GM20431 (cell line): ENCODE measurements at regions not wholly inside any gene's neighbourhood (a gene's known extent, or its start where the extent isn't known, plus 50 kb on each side); places are given as distances from the start of the nearest gene placed in this dataset.

Experiments used
- in situ Hi-C: fragments of 300-500 bp; cut with MseI, MboI; formaldehyde crosslinking; loops from one replicate; pipeline ENCODE4 v1.15.0; 2020; ENCODE audit warnings: low sequenced_read_pairs; ENCODE audit not compliant: unreplicated experiment

- in situ Hi-C loops, result no loop called here
These were observed 116.5 kb upstream of the ADAMTS18 start for GRCh38 chr16:77551357-77551756.

GRCh38 chr16:77553130-77553529 is 118.3 kb upstream of the ADAMTS18 start:
- in situ Hi-C loops, result no loop called here

DNA sequence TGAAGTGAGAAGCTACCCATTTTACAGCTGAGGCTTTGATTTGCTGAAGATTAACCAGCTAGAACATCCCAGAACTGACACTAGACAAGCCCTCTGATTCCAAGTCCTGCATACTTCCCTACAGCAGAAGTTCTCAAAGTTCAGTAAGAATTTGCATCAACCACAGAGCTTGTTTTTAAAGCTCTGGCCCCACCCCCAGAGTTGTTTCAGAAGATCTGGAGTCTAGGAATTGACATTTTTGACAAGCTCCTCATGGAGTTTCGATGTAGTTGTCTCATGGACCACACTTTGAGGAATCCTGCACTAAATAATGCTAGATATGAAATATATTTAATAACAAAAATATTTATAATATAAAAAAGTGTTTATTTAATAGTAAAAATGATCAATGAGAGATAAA is 120.3 kb upstream of the ADAMTS18 start:
- in situ Hi-C loops, result no loop called here

- in situ Hi-C loops, result no loop called here
These were observed 121.0 kb upstream of the ADAMTS18 start for GRCh38 chr16:77555791-77556190.

GRCh38 chr16:77556201-77556873 is 121.5 kb upstream of the ADAMTS18 start:
- in situ Hi-C loops, result no loop called here

- in situ Hi-C loops, result no loop called here
These were observed 122.6 kb upstream of the ADAMTS18 start for GRCh38 chr16:77557385-77557784.

GRCh38 chr16:77558786-77559185 is 124.0 kb upstream of the ADAMTS18 start:
- in situ Hi-C loops, result no loop called here

DNA sequence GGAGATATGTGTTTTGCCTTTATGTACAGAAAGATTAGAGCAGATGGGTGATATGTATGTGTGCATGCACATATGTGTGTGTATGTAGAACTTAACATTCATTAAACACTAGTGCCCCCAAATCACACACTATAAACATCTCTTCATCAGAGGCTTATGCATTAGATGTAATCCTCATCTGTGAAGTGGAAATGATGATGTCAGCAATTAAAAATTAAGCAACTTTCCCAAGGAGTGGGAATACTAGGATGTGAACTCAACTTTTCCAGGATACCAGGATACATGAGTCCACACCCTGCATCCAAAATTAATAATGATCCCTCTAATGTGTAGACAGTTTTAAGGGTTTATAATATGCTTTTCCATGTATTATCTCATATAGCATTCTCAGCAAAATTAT is 127.7 kb upstream of the ADAMTS18 start:
- in situ Hi-C loops, result no loop called here

GRCh38 chr16:77564791-77565390 is 130.1 kb upstream of the ADAMTS18 start:
- in situ Hi-C loops, result no loop called here

DNA sequence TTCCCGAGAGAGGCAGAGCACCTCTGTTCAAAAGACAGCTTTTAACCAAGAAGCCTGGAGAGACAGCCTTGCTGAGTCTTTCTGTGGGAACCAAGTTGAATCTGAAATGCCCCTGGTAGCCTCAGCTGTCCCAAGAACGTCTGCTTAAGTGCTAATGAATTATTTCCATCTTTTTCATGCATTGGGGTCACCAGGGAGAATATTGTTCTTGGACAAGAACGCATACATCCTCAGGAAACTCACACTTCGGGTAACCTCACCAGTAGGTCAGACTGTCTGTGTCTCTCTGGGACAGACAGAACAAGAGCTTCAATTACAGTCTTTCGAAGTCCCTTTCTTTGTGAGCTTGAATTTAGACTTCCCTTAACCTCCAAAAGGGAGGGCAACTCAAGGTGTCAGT is 134.6 kb upstream of the ADAMTS18 start:
- in situ Hi-C loops, result no loop called here

DNA sequence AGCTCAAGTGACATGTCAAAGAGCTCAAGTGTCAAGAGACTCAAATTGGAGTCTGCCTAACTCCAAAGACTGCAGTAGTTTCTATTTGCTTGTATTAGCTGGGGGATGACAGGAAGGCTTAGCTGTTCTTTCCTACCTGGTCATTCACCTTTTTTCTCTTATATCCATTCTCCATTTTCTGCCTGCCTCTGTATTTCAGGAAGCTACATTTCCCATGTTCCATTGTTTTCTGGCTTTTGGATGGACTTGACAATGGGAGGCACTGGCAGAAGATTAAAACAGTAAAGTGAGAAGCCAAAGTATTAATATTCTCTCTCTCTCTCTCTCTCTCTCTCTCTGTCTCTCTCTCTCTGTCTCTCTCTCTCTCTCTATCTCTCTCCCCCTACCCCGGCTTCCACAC is 135.7 kb upstream of the ADAMTS18 start:
- in situ Hi-C loops, result no loop called here

GRCh38 chr16:77571115-77571862 is 136.5 kb upstream of the ADAMTS18 start:
- in situ Hi-C loops, result no loop called here

DNA sequence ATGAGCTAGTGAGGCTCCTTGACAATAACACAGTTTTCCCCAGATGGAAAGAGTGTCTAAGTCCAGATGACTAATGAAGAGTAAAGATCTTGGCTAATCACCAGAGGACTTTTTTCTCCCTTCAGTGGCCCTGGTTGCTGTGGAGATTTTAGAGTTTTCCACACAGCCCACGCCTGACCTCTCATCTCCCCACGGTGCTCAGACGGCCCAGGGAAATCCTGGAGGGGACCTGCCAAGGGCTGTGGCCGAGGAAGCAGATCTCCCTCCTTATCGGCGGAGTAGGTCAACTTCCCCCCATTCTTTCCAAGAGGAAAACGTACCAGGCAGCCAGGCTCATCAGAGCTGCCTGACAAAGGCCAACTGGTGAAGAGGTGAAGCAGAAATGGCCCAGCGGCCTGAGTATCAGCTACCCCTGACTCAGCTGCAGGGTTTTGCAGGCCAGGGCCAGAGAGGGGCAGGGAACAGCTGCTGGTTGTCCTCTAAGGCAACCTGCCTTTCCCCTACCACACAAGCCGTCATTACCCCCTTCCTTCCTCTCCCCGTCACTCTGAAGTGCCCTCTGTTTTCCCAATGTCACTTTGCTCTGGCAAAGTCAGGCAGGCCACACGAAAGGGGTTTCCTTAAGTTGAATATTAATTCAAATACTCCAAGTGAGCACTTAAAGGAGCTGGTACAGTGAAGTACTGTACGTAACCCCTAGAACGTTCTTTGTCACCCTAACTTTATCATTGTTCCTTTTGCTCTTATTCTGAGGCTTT is 140.2 kb upstream of the ADAMTS18 start:
- in situ Hi-C loops, result no loop called here

DNA sequence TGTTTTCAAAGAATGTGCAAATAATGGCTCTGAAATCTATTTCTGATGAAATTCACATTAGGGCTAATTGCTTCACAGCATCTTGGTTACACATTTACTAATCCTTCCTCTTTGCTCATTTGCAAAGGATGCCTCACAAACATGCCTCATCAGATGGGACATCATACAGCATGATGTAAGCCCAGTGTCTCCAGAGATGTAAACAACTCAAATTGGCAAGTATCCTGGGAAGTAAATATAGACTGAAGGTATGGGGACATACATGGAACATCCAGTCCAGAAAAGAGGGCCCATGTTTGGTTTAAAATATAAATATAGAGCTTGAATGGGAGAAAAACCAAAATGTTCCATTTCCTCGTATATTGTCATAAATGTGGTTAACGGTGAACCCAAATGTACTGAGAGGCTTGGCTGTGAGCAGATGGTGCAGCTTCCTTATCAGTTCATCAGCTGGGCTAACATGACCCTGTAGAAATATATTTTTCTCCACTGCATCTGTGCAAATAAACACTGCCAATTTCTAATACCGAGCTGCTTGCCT is 142.9 kb upstream of the NUDT7 start:
- in situ Hi-C loops, result no loop called here

DNA sequence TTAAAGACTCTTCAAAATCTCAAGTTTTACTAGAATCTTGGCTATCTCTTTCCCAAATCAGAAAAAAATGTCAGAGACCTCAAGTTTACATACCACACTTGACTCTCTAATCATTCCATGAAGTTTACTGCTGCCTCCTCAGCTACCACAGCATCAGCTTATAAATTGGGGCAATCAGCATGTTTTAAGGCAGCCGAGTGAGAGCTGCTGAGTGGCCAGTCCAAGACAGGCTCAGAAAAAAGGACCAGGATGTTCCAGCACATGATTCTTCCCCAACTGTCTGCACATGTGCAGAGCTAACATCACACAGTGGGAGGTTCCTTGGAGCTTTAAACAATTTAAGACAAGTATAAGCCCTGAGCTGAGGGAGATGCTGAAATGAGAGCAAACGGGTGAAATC is 140.6 kb upstream of the NUDT7 start:
- in situ Hi-C loops, result loop anchor here (5.0 kb wide), 1 partner anchor 344 kb away; no protein-coding TSS in a partner anchor

GRCh38 chr16:77584205-77584859 is 138.0 kb upstream of the NUDT7 start:
- in situ Hi-C loops, result loop anchor here (5.0 kb wide), 1 partner anchor 347 kb away; no protein-coding TSS in a partner anchor

DNA sequence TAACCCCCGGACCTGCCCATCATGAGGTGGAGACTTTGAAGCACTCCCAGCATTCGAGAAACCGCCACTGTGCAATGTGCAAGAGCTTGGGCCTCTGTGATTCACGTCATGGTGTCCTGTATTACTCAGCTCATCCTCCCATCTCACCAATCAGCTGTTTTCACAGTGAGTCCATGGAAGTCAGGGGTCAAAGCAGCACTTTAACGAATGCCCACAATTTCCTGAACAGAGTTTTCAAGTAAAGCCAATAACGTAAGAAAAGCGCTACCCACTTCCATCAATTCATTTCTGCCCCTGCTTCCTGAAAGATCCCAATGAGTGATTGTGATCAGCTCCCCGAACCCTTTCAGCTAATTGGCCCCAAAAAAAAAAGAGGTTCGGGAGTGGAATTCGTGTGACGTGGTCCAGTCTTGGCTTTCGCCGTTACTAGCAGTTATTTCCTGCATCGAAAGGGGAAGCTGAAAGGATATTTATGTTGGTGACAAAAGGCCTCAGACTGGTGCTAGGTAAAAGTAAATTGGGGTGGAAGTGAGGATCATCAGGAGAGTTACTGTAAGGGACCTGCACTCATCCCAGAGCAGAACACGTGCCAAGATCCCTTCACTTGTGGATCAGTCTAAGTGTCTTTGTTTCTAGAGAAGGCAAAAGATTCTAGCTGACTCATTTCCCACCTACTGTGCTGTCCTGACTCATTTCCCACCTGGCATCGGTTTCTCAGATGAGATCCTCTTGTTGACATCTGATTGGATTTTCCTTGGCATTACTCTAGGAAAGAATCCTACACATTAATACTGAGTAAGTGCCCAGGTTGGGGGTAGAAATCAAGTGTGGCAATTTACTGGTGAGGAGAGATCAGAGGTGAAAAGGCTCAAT is 136.7 kb upstream of the NUDT7 start:
- in situ Hi-C loops, result no loop called here

- in situ Hi-C loops, result no loop called here
These were observed 133.9 kb upstream of the NUDT7 start for GRCh38 chr16:77588389-77588788.
